NCI-H526 treated with DMSO at 0.1 percent for 48 hours (cell line): ENCODE measurements at regions not wholly inside any gene's neighbourhood (a gene's known extent, or its start where the extent isn't known, plus 50 kb on each side); places are given as distances from the start of the nearest gene placed in this dataset.
"Not testable (repeated sequence)": the region's sequence is repeated elsewhere in the genome, so short reads cannot be mapped to it uniquely, and the experiment has no call there.

Source experiments
- DNase-seq: peaks from one replicate; lab custom pipeline; 2025; lab: John Stamatoyannopoulos, UW

- no peak for DNase-seq
Observed at GRCh38 chr15:99455789-99456160, 110.0 kb upstream of the MEF2A start.

- DNase-seq = no peak
Observed at GRCh38 chr15:99464137-99464536, 101.6 kb upstream of the MEF2A start.

GRCh38 chr15:99466701-99467337, 99.0 kb upstream of the MEF2A start:
- DNase-seq = no peak

- DNase-seq = no peak
Observed at GRCh38 chr15:99467338-99467720, 98.5 kb upstream of the MEF2A start.

- no peak for DNase-seq
Observed at GRCh38 chr15:99467853-99468464, 97.8 kb upstream of the MEF2A start.

- DNase-seq = not testable (repeated sequence)
Observed at GRCh38 chr15:99470204-99470603, 95.6 kb upstream of the MEF2A start.

GRCh38 chr15:99472416-99473145, 93.2 kb upstream of the MEF2A start:
- no peak for DNase-seq

GRCh38 chr15:99473981-99474906, 91.5 kb upstream of the MEF2A start:
- DNase-seq = no peak

GRCh38 chr15:99474909-99475753, 90.7 kb upstream of the MEF2A start:
- DNase-seq = no peak

- no peak for DNase-seq
Observed at GRCh38 chr15:99475754-99476412, 89.9 kb upstream of the MEF2A start.

GRCh38 chr15:99476413-99477222, 89.2 kb upstream of the MEF2A start:
- DNase-seq = no peak

- no peak for DNase-seq
Observed at GRCh38 chr15:99477791-99478471, 87.9 kb upstream of the MEF2A start.

- DNase-seq = no peak
Observed at GRCh38 chr15:99478977-99479376, 86.8 kb upstream of the MEF2A start.

- DNase-seq = no peak
Observed at GRCh38 chr15:99480016-99480810, 85.6 kb upstream of the MEF2A start.

- peak; percentile 37 for DNase-seq
Observed at GRCh38 chr15:99481113-99481950, 84.5 kb upstream of the MEF2A start.

- DNase-seq = no peak
Observed at GRCh38 chr15:99481951-99482230, 83.9 kb upstream of the MEF2A start.

- no peak for DNase-seq
Observed at GRCh38 chr15:99482993-99483392, 82.8 kb upstream of the MEF2A start.
